Activated CD4-positive, alpha-beta memory T cell treated with anti-CD3 and anti-CD28 coated beads for 36 hours (primary cell): ENCODE measurements at regions not wholly inside any gene's neighbourhood (a gene's known extent, or its start where the extent isn't known, plus 50 kb on each side); places are given as distances from the start of the nearest gene placed in this dataset.

Experiments
- CTCF ChIA-PET: fragments of 350-600 bp; sonication (Branson Sonifier 250); formaldehyde crosslinking; loops from one replicate; lab custom pipeline; 2021; ENCODE audit warnings: antibody characterized with exemption, inconsistent platforms; lab: Charles Lee
- POLR2A ChIA-PET: fragments of 350-600 bp; sonication (Branson Sonifier 250); formaldehyde crosslinking; loops from one replicate; lab custom pipeline; 2021; ENCODE audit warnings: antibody characterized with exemption; lab: Charles Lee
- DNase-seq: peaks from one replicate; pipeline ENCODE4 v3.0.0-alpha.2; 2020
- H3K27ac Mint-ChIP-seq: one replicate; pipeline ENCODE4 v1.8.0; 2021; ENCODE audit warnings: mixed read lengths
- H3K27me3 Mint-ChIP-seq: one replicate; pipeline ENCODE4 v1.8.0; 2021; ENCODE audit warnings: mixed read lengths
- H3K36me3 Mint-ChIP-seq: one replicate; pipeline ENCODE4 v1.8.0; 2021; ENCODE audit warnings: mixed read lengths
- H3K4me1 Mint-ChIP-seq: one replicate; pipeline ENCODE4 v1.8.0; 2021; ENCODE audit warnings: low read depth, mixed read lengths
- H3K4me3 Mint-ChIP-seq: one replicate; pipeline ENCODE4 v1.8.0; 2021; ENCODE audit warnings: mild to moderate bottlenecking, mixed read lengths
- H3K9me3 Mint-ChIP-seq: one replicate; pipeline ENCODE4 v1.8.0; 2021; ENCODE audit warnings: mixed read lengths
- intact Hi-C: fragments of 100-400 bp; cut with micrococcal nuclease; formaldehyde crosslinking; loops from one replicate; pipeline ENCODE4 v1.15.1; 2023

GRCh38 chr9:80435591-80435990 lies 863.8 kb downstream of the TLE4 start:
- H3K27me3 Mint-ChIP-seq: no peaks in the 10 kb centered on the region
- CTCF ChIA-PET: no interaction called here
- POLR2A ChIA-PET: no interaction called here
- no peak for DNase-seq
- no peaks in the 10 kb centered on the region for H3K4me1 Mint-ChIP-seq
- H3K27ac Mint-ChIP-seq: no peak overlapping the region
- no peaks in the 10 kb centered on the region for H3K9me3 Mint-ChIP-seq
- intact Hi-C loops: no loop called here
- no peak overlapping the region for H3K4me3 Mint-ChIP-seq
- H3K36me3 Mint-ChIP-seq: no peaks in the 10 kb centered on the region

GRCh38 chr9:80426992-80427391 lies 855.2 kb downstream of the TLE4 start:
- no peak overlapping the region for H3K27ac Mint-ChIP-seq
- H3K9me3 Mint-ChIP-seq: peaks cover 5% of the 10 kb centered on the region
- H3K36me3 Mint-ChIP-seq: no peaks in the 10 kb centered on the region

DNA sequence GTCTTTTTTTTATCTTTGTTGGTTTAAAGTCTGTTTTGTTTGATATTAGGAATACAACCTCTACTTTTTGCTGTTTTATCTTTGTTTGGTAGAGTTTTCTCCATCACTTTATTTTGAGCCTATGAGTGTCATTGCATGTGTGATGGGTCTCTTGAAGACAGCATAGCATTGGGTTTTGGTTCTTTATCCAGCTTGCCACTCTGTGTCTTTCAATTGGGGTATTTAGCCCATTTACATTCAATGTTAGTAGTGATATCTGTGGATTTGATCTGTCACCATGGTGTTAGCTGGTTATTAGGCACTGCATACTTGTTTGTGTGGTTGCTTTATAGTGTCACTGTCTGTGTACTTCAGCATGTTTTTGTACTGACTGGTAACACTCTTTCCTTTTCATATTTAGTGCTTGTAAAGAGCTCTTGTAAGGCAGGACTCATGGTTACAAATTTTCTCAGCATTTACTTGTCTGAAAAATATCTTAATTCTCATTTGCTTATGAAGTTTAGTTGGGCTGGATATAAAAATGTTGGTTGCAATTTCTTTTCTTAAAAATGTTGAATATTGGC lies 845.5 kb downstream of the TLE4 start:
- no peaks in the 10 kb centered on the region for H3K4me1 Mint-ChIP-seq
- POLR2A ChIA-PET: no interaction called here
- no peaks in the 10 kb centered on the region for H3K27me3 Mint-ChIP-seq

More at GRCh38 chr9:80426992-80427391, 855.2 kb downstream of the TLE4 start:
- H3K27me3 Mint-ChIP-seq: no peaks in the 10 kb centered on the region
- no peaks in the 10 kb centered on the region for H3K4me1 Mint-ChIP-seq
- no peak overlapping the region for H3K4me3 Mint-ChIP-seq
- intact Hi-C loops: no loop called here
- no peak for DNase-seq
- CTCF ChIA-PET: no interaction called here
- POLR2A ChIA-PET: no interaction called here

GRCh38 chr9:80410106-80410505 lies 838.3 kb downstream of the TLE4 start:
- POLR2A ChIA-PET: no interaction called here
- H3K4me3 Mint-ChIP-seq: no peak overlapping the region
- H3K36me3 Mint-ChIP-seq: no peaks in the 10 kb centered on the region
- CTCF ChIA-PET: no interaction called here
- H3K27me3 Mint-ChIP-seq: no peaks in the 10 kb centered on the region
- intact Hi-C loops: no loop called here
- H3K9me3 Mint-ChIP-seq: peaks cover 12% of the 10 kb centered on the region
- H3K4me1 Mint-ChIP-seq: no peaks in the 10 kb centered on the region
- no peak overlapping the region for H3K27ac Mint-ChIP-seq
- no peak for DNase-seq

More for the DNA sequence above, 845.5 kb downstream of the TLE4 start:
- no peak for DNase-seq
- Mint-ChIP-seq H3K36me3 (no peaks in the 10 kb centered on the region), H3K4me3 (no peak overlapping the region), H3K27ac (no peak overlapping the region), H3K9me3 (peaks cover 25% of the 10 kb centered on the region)
- intact Hi-C loops: no loop called here
- CTCF ChIA-PET: no interaction called here

DNA sequence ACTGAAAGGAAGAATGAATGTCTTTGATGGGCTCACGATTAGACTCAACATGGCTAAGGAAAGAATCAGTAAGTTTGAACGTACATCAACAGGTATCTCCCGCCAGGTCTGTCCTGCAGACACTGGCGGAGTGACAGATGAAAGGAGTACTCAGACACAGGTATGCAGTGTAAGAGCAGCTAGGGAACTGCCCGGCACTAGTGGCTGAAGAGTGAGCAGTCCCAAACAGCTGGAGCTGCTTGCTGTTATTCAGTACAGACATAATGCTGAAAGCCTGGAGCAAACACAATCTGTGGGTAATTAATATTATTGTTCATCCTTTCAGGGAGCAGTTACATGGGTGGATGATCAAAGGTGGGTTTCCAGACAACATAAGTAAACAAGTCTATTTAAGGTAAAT lies 835.5 kb downstream of the TLE4 start:
- CTCF ChIA-PET: no interaction called here
- POLR2A ChIA-PET: no interaction called here
- no peak overlapping the region for H3K27ac Mint-ChIP-seq

GRCh38 chr9:80401243-80401642 lies 829.5 kb downstream of the TLE4 start:
- ChIA-PET POLR2A (no interaction called here), CTCF (no interaction called here)
- H3K36me3 Mint-ChIP-seq: no peaks in the 10 kb centered on the region
- intact Hi-C loops: no loop called here
- H3K4me3 Mint-ChIP-seq: no peak overlapping the region
- peaks cover 2% of the 10 kb centered on the region for H3K9me3 Mint-ChIP-seq
- no peaks in the 10 kb centered on the region for H3K4me1 Mint-ChIP-seq
- H3K27me3 Mint-ChIP-seq: no peaks in the 10 kb centered on the region
- no peak overlapping the region for H3K27ac Mint-ChIP-seq
- DNase-seq: no peak

More for the DNA sequence above, 835.5 kb downstream of the TLE4 start:
- DNase-seq: no peak
- Mint-ChIP-seq H3K4me3 (no peak overlapping the region), H3K27me3 (no peaks in the 10 kb centered on the region), H3K9me3 (peaks cover 12% of the 10 kb centered on the region), H3K4me1 (no peaks in the 10 kb centered on the region), H3K36me3 (no peaks in the 10 kb centered on the region)
- intact Hi-C loops: no loop called here

DNA sequence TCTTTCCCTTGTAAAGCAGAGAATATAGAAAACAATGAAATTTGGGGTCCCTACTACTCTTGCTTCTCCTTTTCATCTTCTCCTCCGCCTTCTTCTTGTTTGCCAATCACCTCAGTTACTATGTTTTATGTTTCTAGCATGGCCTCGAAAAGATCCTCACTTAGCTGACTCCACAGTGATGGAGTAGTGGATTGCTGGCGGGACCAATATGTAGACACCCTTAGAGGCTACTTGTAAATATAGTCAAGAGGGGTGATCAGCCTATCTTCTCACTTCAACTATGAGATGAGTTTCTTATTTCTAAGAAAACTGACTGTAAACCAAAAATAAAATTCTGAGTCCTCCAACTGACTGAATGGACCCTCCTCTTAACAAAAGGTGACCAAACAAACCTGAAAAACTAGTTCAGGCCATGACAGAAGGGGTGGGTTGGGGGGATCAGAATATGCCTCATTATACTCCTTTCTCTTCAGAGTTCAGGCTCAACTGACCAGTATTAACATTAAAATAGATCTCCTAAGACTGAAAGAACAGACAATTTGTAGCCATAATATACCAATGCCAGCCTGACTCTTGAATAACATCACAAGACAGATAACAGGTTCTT lies 829.0 kb downstream of the TLE4 start:
- H3K27ac Mint-ChIP-seq: no peak overlapping the region
- no peak overlapping the region for H3K4me3 Mint-ChIP-seq
- POLR2A ChIA-PET: no interaction called here
- H3K4me1 Mint-ChIP-seq: no peaks in the 10 kb centered on the region
- H3K9me3 Mint-ChIP-seq: peaks cover 2% of the 10 kb centered on the region
- H3K27me3 Mint-ChIP-seq: no peaks in the 10 kb centered on the region
- CTCF ChIA-PET: no interaction called here
- H3K36me3 Mint-ChIP-seq: no peaks in the 10 kb centered on the region
- intact Hi-C loops: no loop called here
- DNase-seq: no peak

DNA sequence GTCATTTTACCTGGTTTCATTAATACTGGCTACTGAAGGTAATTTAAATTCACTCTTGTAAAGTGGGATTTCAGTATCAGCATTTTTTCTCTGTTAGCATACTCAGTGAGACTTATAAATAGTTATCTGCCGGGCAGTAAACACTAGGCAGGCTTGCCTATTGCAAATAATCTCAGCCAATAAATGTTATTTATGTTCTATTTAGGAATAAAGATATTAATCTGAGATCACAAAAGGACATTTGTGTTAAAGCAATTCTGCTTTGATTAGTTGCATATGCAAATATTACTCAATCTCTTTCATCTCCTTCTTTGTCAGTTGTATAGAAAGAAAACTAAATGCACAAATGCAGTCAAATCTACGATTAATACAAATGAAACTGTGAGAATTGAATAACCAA lies 827.8 kb downstream of the TLE4 start:
- no peak for DNase-seq
- peaks cover 2% of the 10 kb centered on the region for H3K9me3 Mint-ChIP-seq
- no peak overlapping the region for H3K27ac Mint-ChIP-seq
- ChIA-PET CTCF (no interaction called here), POLR2A (no interaction called here)
- H3K27me3 Mint-ChIP-seq: no peaks in the 10 kb centered on the region
- H3K4me3 Mint-ChIP-seq: no peak overlapping the region
- intact Hi-C loops: loop anchor here (10.0 kb wide), 1 partner anchor 65 kb away; no protein-coding TSS in a partner anchor
- no peaks in the 10 kb centered on the region for H3K4me1 Mint-ChIP-seq
- no peaks in the 10 kb centered on the region for H3K36me3 Mint-ChIP-seq

DNA sequence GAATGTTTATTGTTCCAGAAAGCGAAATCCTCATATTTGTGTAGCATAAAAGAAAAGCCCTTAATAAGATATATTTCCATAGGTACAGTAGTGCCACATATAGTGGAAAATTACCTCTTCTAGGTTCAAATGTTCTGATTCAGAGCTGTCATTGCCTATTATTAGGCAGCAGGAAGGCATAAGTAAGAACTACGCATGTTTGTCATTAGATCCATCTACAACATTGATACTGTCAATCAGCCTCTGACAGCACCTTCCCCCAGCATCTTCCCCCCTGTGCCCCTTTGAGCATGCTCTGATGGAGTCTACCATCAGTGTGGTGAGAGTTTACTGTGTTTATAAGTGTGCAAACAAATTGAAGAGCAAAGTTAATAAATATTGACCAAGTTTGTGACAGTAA lies 816.1 kb downstream of the TLE4 start:
- H3K27ac Mint-ChIP-seq: no peak overlapping the region
- H3K36me3 Mint-ChIP-seq: no peaks in the 10 kb centered on the region
- no peak for DNase-seq
- ChIA-PET CTCF (no interaction called here), POLR2A (no interaction called here)
- no peaks in the 10 kb centered on the region for H3K27me3 Mint-ChIP-seq
- H3K9me3 Mint-ChIP-seq: peaks cover 4% of the 10 kb centered on the region
- H3K4me1 Mint-ChIP-seq: no peaks in the 10 kb centered on the region
- intact Hi-C loops: no loop called here
- no peak overlapping the region for H3K4me3 Mint-ChIP-seq

GRCh38 chr9:80385246-80385645 lies 813.5 kb downstream of the TLE4 start:
- CTCF ChIA-PET: interaction anchor here (1.0 kb wide), 1 partner anchor 56 kb away, joined by 3 read pairs; no protein-coding TSS in a partner anchor
- no peaks in the 10 kb centered on the region for H3K9me3 Mint-ChIP-seq
- no peak overlapping the region for H3K27ac Mint-ChIP-seq
- POLR2A ChIA-PET: no interaction called here
- no peak overlapping the region for H3K4me3 Mint-ChIP-seq
- no peak for DNase-seq
- intact Hi-C loops: no loop called here
- no peaks in the 10 kb centered on the region for H3K36me3 Mint-ChIP-seq
- H3K4me1 Mint-ChIP-seq: no peaks in the 10 kb centered on the region
- no peaks in the 10 kb centered on the region for H3K27me3 Mint-ChIP-seq

DNA sequence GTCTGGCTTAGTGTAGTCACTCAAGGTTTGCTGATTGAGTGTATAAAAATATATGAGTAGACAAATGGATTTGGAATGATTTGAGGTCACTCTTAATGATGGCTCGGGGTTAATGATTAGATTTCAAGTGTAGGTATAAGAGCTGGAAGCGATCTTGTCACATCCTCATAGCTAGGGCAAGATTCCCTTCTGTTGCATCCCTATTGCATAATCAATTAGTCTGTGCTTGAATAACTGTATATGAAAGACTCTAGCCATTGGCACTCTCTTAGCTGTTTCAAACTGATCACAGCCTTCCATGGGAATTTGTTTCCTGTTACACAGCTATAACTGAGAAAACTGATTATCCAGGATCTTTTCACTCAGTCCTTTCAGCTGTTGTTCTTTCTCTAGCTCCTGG lies 811.6 kb downstream of the TLE4 start:
- Mint-ChIP-seq H3K36me3 (no peaks in the 10 kb centered on the region), H3K27ac (no peak overlapping the region), H3K4me3 (no peak overlapping the region), H3K4me1 (no peaks in the 10 kb centered on the region), H3K27me3 (no peaks in the 10 kb centered on the region), H3K9me3 (no peaks in the 10 kb centered on the region)
- POLR2A ChIA-PET: no interaction called here
- intact Hi-C loops: no loop called here
- CTCF ChIA-PET: no interaction called here
- no peak for DNase-seq

GRCh38 chr9:80382211-80382891 lies 810.6 kb downstream of the TLE4 start:
- H3K4me1 Mint-ChIP-seq: no peaks in the 10 kb centered on the region
- H3K36me3 Mint-ChIP-seq: no peaks in the 10 kb centered on the region
- POLR2A ChIA-PET: no interaction called here
- H3K9me3 Mint-ChIP-seq: no peaks in the 10 kb centered on the region
- no peak overlapping the region for H3K27ac Mint-ChIP-seq
- intact Hi-C loops: no loop called here
- CTCF ChIA-PET: no interaction called here
- DNase-seq: no peak
- H3K4me3 Mint-ChIP-seq: no peak overlapping the region
- H3K27me3 Mint-ChIP-seq: no peaks in the 10 kb centered on the region

- Mint-ChIP-seq H3K4me1 (no peaks in the 10 kb centered on the region), H3K27ac (no peak overlapping the region), H3K9me3 (no peaks in the 10 kb centered on the region), H3K36me3 (no peaks in the 10 kb centered on the region), H3K27me3 (no peaks in the 10 kb centered on the region), H3K4me3 (no peak overlapping the region)
- DNase-seq: no peak
- ChIA-PET POLR2A (no interaction called here), CTCF (no interaction called here)
- intact Hi-C loops: no loop called here
These were observed 808.5 kb downstream of the TLE4 start for GRCh38 chr9:80380301-80380700.
